Neuron (in vitro differentiated cells): ENCODE measurements at regions not wholly inside any gene's neighbourhood (a gene's known extent, or its start where the extent isn't known, plus 50 kb on each side); places are given as distances from the start of the nearest gene placed in this dataset.
"Not testable (repeated sequence)": the region's sequence is repeated elsewhere in the genome, so short reads cannot be mapped to it uniquely, and the experiment has no call there.

Source experiments
- H2AFZ ChIP-seq: one replicate; pipeline ENCODE4 v1.6.1; 2013; ENCODE audit warnings: low read depth, mild to moderate bottlenecking, inconsistent platforms, low read length, moderate library complexity
- H3K27me3 ChIP-seq: one replicate; pipeline ENCODE4 v1.6.1; 2013; ENCODE audit warnings: low read length; ENCODE audit not compliant: insufficient read depth
- H3K36me3 ChIP-seq: one replicate; pipeline ENCODE4 v1.6.1; 2013; ENCODE audit warnings: low read length; ENCODE audit not compliant: insufficient read depth
- H3K4me1 ChIP-seq: one replicate; pipeline ENCODE4 v1.6.1; 2013; ENCODE audit warnings: low read length; ENCODE audit not compliant: insufficient read depth
- H3K4me3 ChIP-seq: 2 replicates; pipeline ENCODE4 v1.5.1; 2013; ENCODE audit warnings: mild to moderate bottlenecking, low read length, moderate library complexity
- H3K9me3 ChIP-seq: one replicate; pipeline ENCODE4 v1.6.1; 2013; ENCODE audit warnings: low read length

DNA sequence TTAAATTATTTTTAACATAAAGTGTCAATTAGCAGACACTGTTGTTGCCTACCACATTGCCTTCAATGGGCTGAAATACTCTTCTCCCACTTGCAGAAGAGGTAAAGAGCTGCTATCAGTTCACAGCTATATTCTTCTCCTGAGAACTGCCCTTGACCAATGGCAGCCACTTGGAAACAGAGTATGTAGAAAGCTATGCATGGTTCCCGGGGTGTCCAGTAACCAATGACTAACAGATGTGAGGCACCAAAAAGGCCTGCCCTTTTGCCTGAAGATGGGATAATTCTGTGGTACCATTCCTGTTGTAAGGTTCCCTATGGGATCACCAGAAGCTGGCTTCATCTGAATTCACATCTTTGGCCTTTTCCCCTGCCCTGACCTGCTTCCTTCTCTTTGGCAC, 181.4 kb upstream of the MAP3K1 start:
- Histone ChIP-seq H3K36me3 (no peaks in the 10 kb centered on the region), H3K9me3 (no peaks in the 10 kb centered on the region), H2AFZ (no peak overlapping the region), H3K4me3 (no peak overlapping the region), H3K27me3 (no peaks in the 10 kb centered on the region), H3K4me1 (peaks cover 6% of the 10 kb centered on the region)

DNA sequence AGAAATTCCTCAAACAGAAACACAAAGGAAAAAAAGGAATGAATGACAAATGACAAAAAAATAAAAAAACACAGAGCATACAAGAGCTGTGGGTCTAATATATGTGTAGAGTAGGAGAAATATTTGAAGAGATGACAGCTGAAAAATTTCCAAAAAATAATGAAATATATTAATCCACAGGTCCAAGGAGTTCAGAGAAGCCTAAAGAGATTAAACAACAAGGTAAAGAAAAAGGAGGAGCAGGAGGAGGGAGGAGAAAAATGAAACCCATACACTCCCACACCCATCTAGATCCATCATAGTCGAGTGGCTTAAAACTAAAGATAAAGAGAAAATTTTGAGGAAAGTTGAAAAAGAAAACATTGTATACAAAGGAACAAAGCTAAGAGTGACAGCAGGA, 182.4 kb upstream of the MAP3K1 start:
- Histone ChIP-seq H2AFZ (no peak overlapping the region), H3K9me3 (peaks cover 2% of the 10 kb centered on the region), H3K36me3 (no peaks in the 10 kb centered on the region), H3K4me3 (no peak overlapping the region), H3K27me3 (no peaks in the 10 kb centered on the region), H3K4me1 (peaks cover 6% of the 10 kb centered on the region)

GRCh38 chr5:56632199-56632598, 183.2 kb upstream of the MAP3K1 start:
- peaks cover 2% of the 10 kb centered on the region for H3K9me3 ChIP-seq
- no peaks in the 10 kb centered on the region for H3K27me3 ChIP-seq
- H2AFZ ChIP-seq: no peak overlapping the region
- H3K4me3 ChIP-seq: no peak overlapping the region
- H3K36me3 ChIP-seq: no peaks in the 10 kb centered on the region
- H3K4me1 ChIP-seq: peaks cover under 1% of the 10 kb centered on the region

- H3K36me3 ChIP-seq: no peaks in the 10 kb centered on the region
- no peak overlapping the region for H2AFZ ChIP-seq
- no peaks in the 10 kb centered on the region for H3K4me1 ChIP-seq
- H3K4me3 ChIP-seq: no peak overlapping the region
- no peaks in the 10 kb centered on the region for H3K27me3 ChIP-seq
- H3K9me3 ChIP-seq: peaks cover 2% of the 10 kb centered on the region
Observed at GRCh38 chr5:56631719-56632118, 183.6 kb upstream of the MAP3K1 start.

DNA sequence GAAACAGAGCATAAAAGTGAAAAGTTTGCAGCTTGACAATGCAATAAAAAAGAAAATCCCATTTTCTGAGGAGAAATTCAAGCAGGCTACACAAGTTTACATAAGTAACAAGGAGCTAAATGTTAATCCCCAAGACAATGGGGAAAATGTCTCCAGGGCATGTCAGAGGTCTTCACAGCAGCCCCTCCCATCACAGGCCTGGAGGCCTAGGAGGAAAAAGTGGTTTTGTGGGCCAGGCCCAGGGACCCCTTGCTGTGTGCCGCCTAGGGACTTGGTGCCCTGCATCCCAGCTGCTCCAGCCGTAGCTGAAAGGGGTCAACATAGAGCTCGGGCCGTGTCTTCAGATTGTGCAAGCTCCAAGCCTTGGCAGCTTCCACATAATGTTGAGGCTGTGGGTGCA, 186.7 kb upstream of the MAP3K1 start:
- H3K9me3 ChIP-seq, H3K4me1 ChIP-seq, H3K4me3 ChIP-seq: not testable (repeated sequence)

GRCh38 chr5:56625541-56625940, 189.8 kb upstream of the MAP3K1 start:
- H3K36me3 ChIP-seq: no peaks in the 10 kb centered on the region
- no peak overlapping the region for H2AFZ ChIP-seq
- H3K4me3 ChIP-seq: no peak overlapping the region
- H3K9me3 ChIP-seq: peaks cover 2% of the 10 kb centered on the region
- H3K27me3 ChIP-seq: no peaks in the 10 kb centered on the region
- H3K4me1 ChIP-seq: no peaks in the 10 kb centered on the region

More for the DNA sequence above, 186.7 kb upstream of the MAP3K1 start:
- H3K27me3 ChIP-seq, H2AFZ ChIP-seq, H3K36me3 ChIP-seq: not testable (repeated sequence)

DNA sequence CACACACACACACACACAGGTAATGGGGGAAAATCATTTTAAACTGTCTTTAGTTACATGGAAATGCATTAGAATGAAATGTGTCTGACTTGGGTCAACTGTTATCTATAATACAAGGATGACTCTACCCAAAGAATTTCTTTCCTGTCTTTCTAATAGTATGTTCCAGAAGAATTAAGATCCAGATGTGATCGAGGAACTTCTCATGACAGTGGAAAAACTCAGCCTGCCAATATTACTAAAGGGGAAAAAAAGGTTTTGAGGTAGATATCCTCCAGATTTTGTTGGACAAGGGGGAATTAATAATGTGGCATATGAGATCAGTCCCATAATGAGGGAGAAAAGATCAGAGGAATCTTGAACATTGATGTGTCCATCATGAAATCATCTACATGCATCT, 190.6 kb upstream of the MAP3K1 start:
- H3K36me3 ChIP-seq: no peaks in the 10 kb centered on the region
- H3K27me3 ChIP-seq: no peaks in the 10 kb centered on the region
- H3K4me1 ChIP-seq: no peaks in the 10 kb centered on the region
- peaks cover 2% of the 10 kb centered on the region for H3K9me3 ChIP-seq
- no peak overlapping the region for H3K4me3 ChIP-seq
- no peak overlapping the region for H2AFZ ChIP-seq

- Histone ChIP-seq H3K4me1 (no peaks in the 10 kb centered on the region), H3K27me3 (no peaks in the 10 kb centered on the region), H2AFZ (no peak overlapping the region), H3K36me3 (no peaks in the 10 kb centered on the region), H3K4me3 (no peak overlapping the region), H3K9me3 (no peaks in the 10 kb centered on the region)
Observed at GRCh38 chr5:56622141-56622540, 193.2 kb upstream of the MAP3K1 start.

GRCh38 chr5:56620903-56621677, 194.3 kb upstream of the MAP3K1 start:
- no peaks in the 10 kb centered on the region for H3K36me3 ChIP-seq
- H3K4me3 ChIP-seq: no peak overlapping the region
- H3K27me3 ChIP-seq: no peaks in the 10 kb centered on the region
- H2AFZ ChIP-seq: no peak overlapping the region
- no peaks in the 10 kb centered on the region for H3K9me3 ChIP-seq
- H3K4me1 ChIP-seq: no peaks in the 10 kb centered on the region

DNA sequence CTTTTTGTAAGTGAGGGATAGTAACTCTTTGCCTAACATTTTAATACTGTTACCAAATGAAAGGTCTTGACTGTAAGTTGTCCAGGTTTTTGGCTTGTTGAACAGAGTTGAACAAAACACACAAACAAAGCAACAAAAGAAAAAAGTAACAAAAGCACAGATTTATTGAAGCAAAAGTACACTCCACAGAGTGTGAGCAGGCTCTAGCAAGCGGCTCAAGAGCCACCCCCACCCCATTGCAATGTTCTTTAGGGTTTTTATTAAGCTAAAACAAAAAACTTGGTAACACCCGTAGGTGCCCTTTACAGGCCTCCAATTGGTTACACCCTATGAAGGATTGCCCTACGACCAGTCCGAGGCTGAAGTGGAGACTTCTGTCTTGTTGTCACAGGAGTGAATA, 197.4 kb upstream of the MAP3K1 start:
- no peak overlapping the region for H3K4me3 ChIP-seq
- H3K4me1 ChIP-seq: no peaks in the 10 kb centered on the region
- no peaks in the 10 kb centered on the region for H3K36me3 ChIP-seq
- no peak overlapping the region for H2AFZ ChIP-seq
- H3K27me3 ChIP-seq: no peaks in the 10 kb centered on the region
- H3K9me3 ChIP-seq: no peaks in the 10 kb centered on the region

GRCh38 chr5:56616454-56617160, 198.7 kb upstream of the MAP3K1 start:
- no peak overlapping the region for H2AFZ ChIP-seq
- no peak overlapping the region for H3K4me3 ChIP-seq
- no peaks in the 10 kb centered on the region for H3K4me1 ChIP-seq
- H3K27me3 ChIP-seq: no peaks in the 10 kb centered on the region
- H3K36me3 ChIP-seq: no peaks in the 10 kb centered on the region
- no peaks in the 10 kb centered on the region for H3K9me3 ChIP-seq

DNA sequence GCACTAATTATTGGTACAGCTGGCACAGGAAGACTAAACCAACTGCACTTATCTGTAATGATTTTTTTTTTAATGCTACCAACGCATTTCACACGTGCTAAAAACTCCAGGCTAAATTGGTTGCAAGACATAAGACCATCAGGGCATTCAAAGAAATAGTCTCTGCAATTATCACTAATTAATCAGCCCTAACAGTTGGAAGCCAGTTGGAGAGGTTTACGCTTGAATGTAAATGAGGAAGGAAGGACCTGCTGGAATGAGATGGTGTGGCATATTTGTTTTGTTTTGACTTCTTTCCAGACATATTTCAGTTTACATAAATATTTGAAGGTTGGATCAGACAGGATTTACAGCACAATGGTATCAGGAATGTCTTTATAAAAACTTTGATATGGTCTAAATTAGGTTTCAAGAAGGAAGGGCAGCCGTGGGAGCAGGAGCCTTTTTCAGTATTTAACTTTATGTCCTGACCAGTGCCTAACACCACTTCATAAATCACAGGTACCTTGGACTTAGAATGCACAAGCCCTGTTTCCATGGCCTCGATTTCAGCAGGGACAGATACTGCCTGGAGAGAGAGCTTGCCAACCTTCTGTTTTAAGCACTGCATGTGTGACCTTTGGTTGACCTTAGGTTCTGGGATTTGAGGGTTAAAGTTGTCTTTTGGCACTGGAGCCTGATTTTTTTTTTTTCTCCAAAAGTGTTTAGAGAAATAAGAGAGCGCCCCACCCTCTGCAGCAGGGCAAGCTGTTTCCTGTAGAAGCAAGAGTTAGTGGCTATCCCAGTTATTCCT, 199.8 kb upstream of the MAP3K1 start:
- Histone ChIP-seq H3K9me3 (no peaks in the 10 kb centered on the region), H3K36me3 (no peaks in the 10 kb centered on the region), H3K27me3 (no peaks in the 10 kb centered on the region), H3K4me3 (no peak overlapping the region), H3K4me1 (no peaks in the 10 kb centered on the region), H2AFZ (no peak overlapping the region)

- Histone ChIP-seq H3K27me3 (no peaks in the 10 kb centered on the region), H3K4me3 (no peak overlapping the region), H2AFZ (no peak overlapping the region)
Observed at GRCh38 chr5:56612759-56613158, 202.6 kb upstream of the MAP3K1 start.

More at GRCh38 chr5:56612759-56613158, 202.6 kb upstream of the MAP3K1 start:
- Histone ChIP-seq H3K36me3 (no peaks in the 10 kb centered on the region), H3K9me3 (no peaks in the 10 kb centered on the region), H3K4me1 (no peaks in the 10 kb centered on the region)
